Medulla oblongata (tissue), 1 donor: ENCODE measurements at regions not wholly inside any gene's neighbourhood (a gene's known extent, or its start where the extent isn't known, plus 50 kb on each side); places are given as distances from the start of the nearest gene placed in this dataset.
"Not testable (repeated sequence)": the region's sequence is repeated elsewhere in the genome, so short reads cannot be mapped to it uniquely, and the experiment has no call there.

Experiments
- DNase-seq: peaks from one replicate; pipeline ENCODE4 v3.0.0-alpha.2; 2015; ENCODE audit errors: extremely low spot score

DNA sequence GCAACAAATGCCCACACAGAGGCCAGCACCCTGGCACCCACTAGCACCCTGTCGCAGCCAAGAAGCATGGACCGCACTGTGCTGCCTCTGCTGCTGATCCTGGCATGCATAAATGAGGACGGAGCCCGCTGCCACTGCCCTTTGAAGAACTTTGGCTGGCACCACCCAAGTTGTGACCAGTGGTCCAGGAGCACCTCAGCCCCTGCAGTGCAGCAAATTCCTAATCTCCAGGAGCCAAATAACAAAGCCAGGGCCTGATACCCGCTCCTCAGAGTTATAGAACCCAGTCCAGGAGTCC, 807.2 kb downstream of the GLUD2 start:
- DNase-seq = no peak

DNA sequence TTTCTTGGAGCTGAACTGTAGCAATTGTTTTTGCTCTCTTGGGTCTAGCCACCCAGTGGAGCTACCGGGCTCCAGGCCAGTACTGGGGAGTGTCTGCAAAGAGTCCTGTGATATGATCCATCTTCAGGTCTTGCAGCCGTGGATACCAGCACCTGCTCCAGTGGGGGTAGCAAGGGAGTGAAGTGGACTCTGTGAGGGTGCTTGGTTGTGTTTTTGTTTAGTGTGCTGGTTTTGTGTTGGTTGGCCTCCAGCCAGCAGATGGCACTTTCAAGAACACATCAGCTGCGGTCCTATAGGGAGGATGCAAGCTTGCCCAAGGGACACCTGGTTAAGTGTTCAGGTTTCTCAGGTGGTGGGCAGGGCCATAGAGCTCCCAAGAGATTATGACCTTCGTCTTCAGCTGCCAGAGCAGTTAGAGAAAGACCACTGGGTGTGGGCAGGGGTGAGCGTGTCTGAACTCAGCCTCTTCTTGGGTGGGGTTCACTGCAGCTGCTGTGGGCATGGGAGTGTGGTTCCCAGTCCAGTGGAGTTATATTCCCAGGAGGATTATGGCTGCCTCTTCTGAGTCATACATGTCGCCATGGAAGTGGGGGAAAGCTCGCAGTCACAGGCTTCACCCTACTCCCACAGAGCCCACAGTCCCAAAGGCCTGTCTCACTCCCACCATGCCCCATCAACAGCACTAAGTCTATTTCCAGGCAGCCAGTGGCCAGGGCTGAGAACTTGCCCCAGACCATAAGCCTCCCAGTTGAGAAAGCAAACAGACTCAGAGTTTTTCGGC, 811.6 kb downstream of the GLUD2 start:
- DNase-seq = no peak

DNA sequence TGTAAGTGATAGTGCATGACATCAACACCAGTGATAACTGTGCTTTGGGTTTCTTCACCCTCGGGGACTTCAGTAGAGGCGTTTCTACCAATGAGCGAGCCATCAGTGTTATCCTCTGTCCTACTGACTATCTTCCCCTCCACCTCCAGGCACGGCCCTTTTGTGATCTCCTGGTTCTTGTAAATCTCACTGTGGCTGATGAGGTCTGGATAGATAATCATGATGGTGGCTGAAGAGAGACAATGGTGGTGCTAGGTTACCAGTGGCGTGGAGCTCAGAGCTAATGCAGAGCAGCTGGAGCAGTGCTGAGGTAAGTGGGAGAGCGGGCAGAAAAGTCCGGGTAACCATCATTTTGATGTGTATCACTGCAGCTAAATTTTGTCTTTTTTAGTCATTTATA, 816.6 kb downstream of the GLUD2 start:
- DNase-seq = no peak

DNA sequence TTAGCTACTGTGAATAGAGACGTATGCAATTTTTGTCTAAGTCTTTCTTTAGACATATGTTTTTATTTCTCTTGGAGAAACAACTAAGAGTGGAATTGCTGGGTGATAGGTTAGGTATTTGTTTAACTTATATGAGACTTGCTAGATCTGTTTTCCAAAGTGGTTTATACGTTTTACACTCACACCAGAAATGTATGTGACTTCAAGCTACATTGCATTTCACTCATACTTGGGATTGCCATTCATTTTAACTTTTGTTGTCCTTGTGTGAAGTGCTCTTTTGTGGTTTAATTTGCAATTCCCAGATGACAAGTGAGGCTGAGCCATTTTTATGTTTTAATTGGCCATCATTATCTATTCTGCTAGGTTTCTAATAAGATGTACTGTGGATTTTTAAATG, 817.2 kb downstream of the GLUD2 start:
- DNase-seq = no peak

DNA sequence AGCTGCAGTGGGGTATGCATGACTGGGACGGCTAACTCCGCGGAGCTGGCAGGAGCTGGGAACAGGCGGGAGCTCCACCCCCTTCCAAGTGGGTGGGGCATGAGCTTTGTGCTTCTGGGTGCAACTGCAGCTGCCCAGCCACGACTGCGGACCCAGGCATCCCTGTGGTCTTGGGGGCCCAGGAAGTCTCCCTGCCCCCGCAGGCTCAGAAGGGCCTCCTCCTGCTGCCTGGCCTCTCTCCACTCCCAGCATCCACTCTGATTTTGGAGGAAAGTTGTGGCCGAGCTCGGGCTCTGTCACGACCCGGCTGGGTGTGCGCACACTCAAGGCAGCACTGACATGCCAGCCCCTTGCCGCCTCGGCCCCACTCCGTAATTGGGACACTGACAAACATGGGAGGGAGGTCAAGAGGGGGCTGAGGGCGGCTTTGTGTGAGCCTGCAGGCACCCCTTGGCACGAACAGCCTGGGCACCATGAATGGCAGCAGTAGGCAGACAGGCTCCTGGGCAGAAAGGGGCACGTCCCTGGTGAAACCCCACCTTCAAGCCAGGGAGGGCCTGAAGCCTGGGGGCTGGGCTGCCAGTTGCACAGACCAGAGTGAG, 822.6 kb downstream of the GLUD2 start:
- no peak for DNase-seq

DNA sequence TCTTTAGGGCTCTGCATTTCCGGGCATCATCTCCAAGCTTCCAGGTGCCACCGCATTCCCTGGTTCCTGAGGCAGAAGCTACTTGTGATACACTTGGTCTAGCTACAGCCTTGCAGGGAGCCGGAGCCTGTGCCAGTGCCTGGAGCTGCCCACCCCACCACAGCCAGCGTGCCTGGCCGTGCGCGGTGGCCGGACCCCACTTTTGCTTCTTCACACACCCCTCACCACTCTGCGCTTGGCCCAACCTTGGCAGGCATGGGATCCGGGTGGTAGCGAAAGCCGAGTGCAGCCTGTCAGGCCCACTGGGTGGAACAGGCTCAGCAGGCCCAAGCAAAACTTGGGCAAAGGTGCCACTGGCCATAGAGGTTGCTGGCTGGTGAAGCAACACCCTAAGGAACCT, 823.7 kb downstream of the GLUD2 start:
- no peak for DNase-seq

DNA sequence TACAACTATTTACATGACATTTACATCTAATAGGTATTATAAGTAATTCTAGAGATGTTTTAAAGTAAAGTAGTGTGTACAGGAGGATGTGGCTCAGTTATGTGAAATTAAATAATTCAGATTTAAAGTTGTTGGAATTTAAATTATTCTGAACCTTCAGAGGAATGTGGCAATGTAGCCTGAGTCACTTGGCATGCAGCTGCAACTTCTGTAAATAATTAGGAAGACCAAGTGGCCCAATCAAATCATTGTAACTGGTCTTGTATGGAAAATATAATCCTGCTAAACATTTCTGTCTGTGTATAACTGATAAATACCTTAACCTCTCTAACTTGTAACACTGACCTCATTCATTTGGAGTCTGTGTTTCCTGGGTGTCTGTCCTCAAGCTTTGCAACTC, 828.9 kb downstream of the GLUD2 start:
- DNase-seq = no peak

DNA sequence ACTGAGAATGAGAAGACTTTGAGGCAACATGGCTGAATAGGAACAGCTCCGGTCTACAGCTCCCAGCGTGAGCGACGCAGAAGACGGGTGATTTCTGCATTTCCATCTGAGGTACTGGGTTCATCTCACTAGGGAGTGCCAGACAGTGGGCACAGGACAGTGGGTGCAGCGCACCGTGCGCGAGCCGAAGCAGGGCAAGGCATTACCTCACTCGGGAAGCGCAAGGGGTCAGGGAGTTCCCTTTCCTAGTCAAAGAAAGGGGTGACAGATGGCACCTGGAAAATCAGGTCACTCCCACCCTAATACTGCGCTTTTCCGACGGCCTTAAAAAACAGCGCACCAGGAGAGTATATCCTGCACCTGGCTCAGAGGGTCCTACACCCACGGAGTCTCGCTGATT, 829.9 kb downstream of the GLUD2 start:
- not testable (repeated sequence) for DNase-seq

DNA sequence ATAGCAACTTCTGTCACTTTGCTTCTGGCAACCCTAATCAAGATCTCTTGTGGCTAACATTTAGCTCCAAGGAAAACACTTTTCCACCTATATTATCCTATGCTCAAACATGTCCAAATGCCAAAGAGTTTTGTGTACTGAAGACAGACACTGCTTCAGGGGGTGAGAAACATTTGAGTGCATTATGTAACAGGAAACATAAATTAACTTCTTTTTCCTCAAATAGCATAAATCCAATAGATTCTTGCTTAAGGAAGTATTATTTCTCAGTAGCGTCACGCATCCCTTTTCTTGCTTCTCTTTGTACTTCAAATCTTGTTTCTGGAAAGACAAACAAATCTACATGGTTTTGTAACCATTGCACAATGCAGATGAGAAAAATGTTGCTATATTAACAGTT, 839.1 kb downstream of the GLUD2 start:
- DNase-seq = no peak

DNA sequence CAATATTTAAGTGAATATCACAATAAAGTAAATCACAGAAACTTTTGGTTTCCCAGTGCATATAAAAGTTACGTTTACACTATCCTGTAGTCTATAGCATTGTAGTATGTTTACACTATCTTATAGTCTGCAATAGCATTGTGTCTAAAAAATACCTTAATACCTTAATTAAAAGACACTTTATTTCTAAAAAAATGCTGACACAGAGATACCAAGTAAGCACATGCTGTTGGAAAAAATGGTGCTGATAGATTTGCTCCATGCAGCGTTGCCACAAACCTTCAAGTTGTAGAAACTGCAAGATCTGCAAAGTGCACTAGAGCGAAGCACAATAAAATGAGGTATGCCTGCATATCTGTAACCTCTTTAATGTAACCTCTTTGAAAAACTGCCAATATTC, 847.3 kb downstream of the GLUD2 start:
- DNase-seq = no peak

DNA sequence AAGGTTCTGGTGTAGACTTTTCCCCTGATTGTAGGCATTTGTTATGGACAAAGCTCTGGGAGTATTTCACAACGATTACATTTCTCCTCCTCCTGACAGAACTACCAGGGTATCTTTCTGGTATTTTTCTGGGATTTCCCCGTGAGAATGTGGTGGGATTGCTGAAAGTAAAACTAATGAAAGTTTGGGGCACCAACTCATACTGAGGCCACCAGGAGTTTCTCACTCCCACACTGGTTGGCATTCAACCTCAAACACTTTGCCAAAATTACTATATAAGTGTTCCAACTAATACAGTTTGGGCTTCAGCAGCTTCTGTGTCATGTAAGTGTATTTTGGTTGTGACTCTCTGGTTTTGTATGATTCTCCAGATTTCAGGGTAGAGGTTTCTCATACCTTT, 855.1 kb downstream of the GLUD2 start:
- no peak for DNase-seq

DNA sequence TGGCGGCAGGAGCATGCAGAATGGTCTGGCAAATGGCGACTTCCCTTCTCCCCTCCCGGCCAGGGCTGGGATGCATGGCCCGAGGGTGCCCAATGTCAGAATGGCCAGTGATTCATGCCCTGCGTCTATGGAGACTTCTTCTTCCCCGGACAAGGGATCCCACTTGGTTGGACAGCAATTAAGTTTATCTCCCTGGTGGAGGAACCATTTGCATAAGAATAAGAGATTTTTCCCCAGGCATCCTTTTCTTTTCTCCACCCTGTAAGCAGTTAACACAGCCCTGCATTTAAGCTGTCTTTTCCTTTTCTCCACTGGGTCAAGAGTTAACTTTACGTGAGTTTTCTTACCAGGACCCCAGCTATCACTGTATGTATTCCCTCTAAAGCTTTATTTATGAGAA, 856.6 kb downstream of the GLUD2 start:
- no peak for DNase-seq

DNA sequence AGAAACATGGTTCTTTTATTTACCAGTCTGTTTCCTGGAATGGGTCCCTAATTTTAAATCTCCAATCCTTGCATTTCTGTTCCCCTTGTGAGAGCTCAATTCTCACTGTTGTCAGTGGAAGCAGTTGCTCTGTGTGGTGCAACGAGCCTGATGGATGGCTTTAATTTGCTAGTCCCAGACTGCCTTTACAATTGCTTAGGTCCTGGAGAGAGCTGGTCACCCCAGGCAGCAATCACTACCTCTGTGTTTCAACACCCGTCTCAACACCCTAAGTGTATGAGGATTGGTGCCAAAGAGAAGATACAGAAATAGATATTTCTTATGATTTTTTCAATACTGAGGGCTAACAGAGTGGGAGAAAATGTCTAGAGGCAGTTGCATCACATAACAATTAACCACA, 873.8 kb downstream of the GLUD2 start:
- no peak for DNase-seq

DNA sequence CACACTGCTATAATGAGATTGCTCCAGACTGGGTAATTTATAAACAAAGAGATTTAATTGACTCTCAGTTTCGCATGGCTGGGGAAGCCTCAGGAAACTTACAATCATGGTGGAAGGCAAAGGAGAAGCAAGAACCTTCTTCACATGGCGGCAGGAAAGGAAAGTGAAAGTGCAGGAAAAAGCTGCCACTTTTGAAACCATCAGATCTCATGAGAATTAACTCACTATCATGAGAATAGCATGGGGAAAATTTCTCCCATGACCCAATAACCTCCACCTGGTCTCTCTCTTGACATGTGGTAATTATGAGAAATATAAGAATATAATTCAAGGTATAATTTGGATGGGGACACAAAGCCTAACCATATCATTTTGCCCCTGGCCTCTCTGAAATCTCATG, 884.2 kb downstream of the GLUD2 start:
- DNase-seq = no peak

DNA sequence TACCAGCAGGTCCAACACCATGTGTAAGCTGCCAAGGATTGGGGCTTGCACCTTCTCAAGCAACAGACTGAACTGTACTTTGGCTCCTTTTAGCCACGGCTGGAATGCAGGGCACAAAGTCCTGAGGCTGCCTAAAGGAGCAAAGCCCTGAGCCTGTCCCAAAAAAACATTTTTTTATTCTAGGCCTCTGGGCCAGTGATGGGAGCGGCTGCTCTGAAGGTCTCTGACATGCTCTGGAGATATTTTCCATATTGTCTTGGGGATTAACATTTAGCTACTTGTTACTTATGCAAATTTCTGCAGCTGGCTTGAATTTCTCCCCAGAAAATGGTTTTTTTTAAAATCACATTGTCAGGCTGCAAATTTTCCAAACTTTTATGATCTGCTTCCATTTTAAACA, 885.3 kb downstream of the GLUD2 start:
- no peak for DNase-seq

DNA sequence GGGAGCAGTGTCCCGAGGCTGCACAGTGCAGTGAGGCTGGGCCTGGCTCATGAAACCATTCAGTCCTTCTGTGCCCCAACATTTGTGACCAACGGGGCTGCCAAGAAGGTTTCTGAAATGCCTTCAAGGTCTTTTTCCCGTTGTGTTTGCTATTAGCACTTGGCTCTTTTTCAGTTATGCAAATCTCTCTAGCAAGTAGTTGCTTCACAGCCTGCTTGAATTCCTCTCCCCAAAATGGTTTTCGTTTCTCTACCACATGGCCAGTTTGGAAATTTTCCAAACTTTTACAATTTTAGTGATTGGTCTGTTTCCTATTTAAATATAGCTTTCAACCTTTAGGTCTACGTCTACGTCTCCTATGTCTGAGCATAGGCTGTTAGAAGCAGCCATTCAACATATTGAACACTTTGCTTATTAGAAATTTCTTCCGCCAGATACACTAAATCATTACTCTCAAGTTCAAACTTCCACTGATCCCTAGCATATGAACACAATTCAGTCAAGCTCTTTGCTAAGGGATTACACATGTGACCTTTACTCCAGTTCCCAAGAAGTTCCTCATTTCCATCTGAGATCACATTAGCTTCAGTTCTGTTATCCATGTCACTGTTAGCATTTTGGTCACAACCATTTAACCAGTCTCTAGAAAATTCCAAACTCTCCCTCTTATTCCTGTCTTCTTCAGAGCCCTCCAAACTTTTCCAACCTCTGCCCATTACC, 901.8 kb downstream of the GLUD2 start:
- DNase-seq = no peak

DNA sequence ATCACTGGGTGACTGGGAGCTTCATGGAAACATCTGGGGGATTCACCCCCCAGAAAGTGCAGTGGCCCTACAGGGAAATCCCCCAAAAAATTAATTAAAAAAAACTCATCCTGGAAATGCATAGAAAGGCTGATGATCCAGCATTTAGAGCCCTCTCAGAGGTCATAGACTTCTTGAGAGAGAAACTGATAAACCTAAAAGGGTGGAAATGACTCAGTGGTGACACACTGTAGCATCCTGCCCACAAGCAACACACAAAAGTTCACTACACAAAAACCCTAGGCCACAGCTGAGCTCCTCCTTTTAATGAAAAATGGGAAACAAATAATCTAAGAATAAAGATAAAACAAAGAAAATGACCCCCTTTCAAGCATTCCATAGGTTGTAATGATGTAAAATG, 911.5 kb downstream of the GLUD2 start:
- no peak for DNase-seq

DNA sequence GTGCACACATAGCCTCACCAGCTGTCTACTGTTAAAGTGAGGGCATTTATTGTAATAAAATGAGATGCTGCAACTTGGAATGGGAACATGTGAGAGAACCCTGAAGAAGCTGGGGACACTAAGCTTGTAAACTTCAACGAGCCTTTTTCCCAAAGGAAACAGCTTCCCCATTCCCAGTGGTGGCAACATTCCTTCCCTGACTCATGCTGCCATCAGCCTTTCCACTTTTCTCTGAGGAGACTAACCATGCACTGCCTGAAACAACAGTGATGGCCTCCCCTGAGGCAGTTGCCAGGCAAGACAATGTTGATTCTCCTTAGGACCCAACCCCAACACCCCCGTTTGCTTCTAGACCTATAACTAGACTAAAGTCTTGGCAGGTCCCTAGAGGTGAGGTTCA, 928.3 kb downstream of the GLUD2 start:
- no peak for DNase-seq

DNA sequence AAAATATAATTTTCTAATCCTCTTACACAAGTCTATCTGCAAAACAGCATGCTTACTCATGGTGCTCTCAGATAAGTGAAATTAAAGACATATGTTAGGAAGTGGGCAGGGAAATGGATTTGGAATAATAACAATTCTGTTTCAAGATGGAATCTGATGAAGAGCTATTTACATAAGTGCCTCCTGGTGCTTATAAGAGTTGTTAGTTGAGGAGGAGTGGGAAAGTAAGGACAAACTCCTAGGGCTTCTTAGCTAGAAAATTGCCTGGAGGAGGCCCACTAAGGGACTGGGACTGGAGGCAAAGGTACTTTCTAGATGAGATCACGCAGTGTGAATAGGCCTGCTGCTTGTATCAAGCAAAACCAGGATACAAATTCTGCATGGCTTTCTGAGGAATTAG, 939.8 kb downstream of the GLUD2 start:
- DNase-seq = no peak

DNA sequence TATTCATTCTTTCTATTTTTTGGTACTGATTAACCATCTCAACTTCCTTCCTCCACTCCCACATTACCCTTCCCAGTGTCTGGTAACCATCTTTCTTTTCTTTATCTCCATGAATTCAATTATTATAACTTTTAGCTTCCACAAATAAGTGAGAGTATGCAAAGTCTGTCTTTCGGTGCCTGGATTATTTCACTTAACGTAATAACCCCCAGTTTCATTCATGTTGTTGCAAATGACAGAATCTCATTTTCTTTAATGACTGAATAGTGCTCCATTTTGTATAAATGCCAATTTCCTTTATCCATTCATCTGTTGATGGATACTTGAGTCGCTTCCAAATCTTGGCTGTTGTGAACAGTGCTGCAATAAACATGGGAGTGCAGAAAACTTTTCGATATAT, 940.4 kb downstream of the GLUD2 start:
- DNase-seq = no peak

DNA sequence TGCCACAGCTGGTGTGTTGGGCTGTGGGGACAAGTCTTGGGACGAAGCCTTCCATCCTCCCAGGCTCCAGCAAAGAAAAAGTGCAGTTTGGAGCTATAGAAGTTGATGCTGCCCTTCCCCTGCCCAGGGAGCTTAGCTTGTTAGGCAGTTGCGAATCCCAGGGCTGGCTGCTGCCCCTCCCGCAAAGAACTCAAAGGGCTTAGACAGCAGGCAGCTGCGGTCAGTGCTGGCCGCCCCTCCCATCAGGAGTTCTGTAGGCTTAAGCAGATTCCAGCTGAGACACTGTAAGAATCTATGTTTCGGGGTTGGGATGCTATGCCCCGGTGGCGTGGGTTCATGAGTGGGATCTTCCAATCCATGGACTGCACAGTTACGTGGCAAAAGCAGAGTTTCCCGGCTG, 956.7 kb downstream of the GLUD2 start:
- no peak for DNase-seq

DNA sequence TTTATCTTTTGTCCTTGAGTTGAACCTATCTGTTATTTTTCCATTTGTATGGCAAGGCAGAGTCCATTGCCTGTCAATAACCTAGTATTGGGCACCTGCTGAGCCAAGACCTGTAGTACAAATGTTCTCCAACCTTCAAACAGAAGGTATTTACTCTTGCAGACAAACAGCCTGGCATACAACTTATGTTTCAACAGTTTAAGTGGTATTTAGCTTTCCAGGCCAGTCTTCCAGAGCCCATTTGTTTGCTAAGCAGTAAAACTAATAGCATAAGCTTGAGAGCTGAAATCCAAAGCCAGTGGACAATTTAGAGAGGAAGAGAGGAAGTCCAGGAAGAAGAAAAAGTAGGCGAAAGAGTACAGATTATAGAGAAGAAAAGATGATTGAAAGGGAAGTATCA, 979.3 kb downstream of the GLUD2 start:
- DNase-seq = no peak

DNA sequence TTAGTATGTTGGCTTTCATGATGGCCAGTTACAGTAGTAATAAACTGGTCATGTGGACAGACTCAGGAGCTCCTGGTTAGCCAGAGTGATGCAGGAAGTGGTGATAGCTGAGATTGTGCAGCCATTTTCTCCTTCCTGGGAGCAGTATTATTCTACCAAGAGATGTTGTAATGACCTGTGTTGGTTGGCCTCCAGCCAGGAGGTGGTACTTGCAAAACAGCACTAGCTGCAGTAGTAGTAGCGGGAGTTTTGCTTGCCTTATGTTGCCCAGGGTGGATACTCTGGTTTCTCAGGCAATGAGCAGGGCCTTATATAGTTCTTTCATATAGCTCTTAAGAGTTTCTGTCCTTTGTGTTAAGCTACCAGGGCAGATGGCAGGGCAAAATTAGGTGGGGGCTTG, 998.8 kb downstream of the GLUD2 start:
- no peak for DNase-seq
